Neural cell (in vitro differentiated cells): ENCODE measurements at regions not wholly inside any gene's neighbourhood (a gene's known extent, or its start where the extent isn't known, plus 50 kb on each side); places are given as distances from the start of the nearest gene placed in this dataset.

Experiments
- H2AFZ ChIP-seq: fragments of 200-600, 300-800 bp; sonication (generic), shearing (Covaris generic); 2 replicates; pipeline ENCODE4 v1.6.0; 2014; ENCODE audit warnings: low read depth, mild to moderate bottlenecking, antibody characterized with exemption, low read length, moderate library complexity
- H3F3A ChIP-seq: fragments of 200-600 bp; shearing (Covaris generic); 2 replicates; pipeline ENCODE4 v1.6.1; 2016; ENCODE audit warnings: mild to moderate bottlenecking, moderate library complexity, mixed read lengths, antibody characterized with exemption, low read length; ENCODE audit not compliant: insufficient read depth, poor library complexity, severe bottlenecking
- H3K27ac ChIP-seq: fragments of 200-600, 300-800 bp; sonication (generic), shearing (Covaris generic); 2 replicates; pipeline ENCODE4 v1.5.1; 2014; ENCODE audit warnings: mild to moderate bottlenecking, low read length, moderate library complexity
- H3K27me3 ChIP-seq: fragments of 300-800, 200-600 bp; sonication (generic), shearing (Covaris generic); 2 replicates; pipeline ENCODE4 v1.6.0; 2014; ENCODE audit warnings: mild to moderate bottlenecking, low read depth, low read length, moderate library complexity; ENCODE audit not compliant: insufficient read depth
- H3K36me3 ChIP-seq: fragments of 300-800, 200-600 bp; sonication (generic), shearing (Covaris generic); 2 replicates; pipeline ENCODE4 v1.5.1; 2014; ENCODE audit warnings: mild to moderate bottlenecking, antibody characterized with exemption, low read length, moderate library complexity; ENCODE audit not compliant: insufficient read depth
- H3K4me2 ChIP-seq: fragments of 300-800, 200-600 bp; sonication (generic), shearing (Covaris generic); 2 replicates; pipeline ENCODE4 v1.6.0; 2014; ENCODE audit warnings: mild to moderate bottlenecking, low read length
- H3K4me3 ChIP-seq: fragments of 300-800, 200-600 bp; sonication (generic), shearing (Covaris generic); 2 replicates; pipeline ENCODE4 v1.5.1; 2014; ENCODE audit warnings: mild to moderate bottlenecking, low read length, moderate library complexity
- H3K79me2 ChIP-seq: fragments of 200-600 bp; shearing (Covaris generic); replicated peaks from 2 replicates; pipeline ENCODE4 v1.6.0; 2014; ENCODE audit warnings: mild to moderate bottlenecking, low read length, moderate library complexity; ENCODE audit not compliant: insufficient read depth
- H3K9ac ChIP-seq: fragments of 300-800, 200-600 bp; sonication (generic), shearing (Covaris generic); 2 replicates; pipeline ENCODE4 v1.6.1; 2016; ENCODE audit warnings: mild to moderate bottlenecking, low read length, mixed read lengths
- H3K9me2 ChIP-seq: fragments of 200-600 bp; shearing (Covaris generic); 2 replicates; pipeline ENCODE4 v1.6.1; 2016; ENCODE audit warnings: mild to moderate bottlenecking, low read length, mixed read lengths; ENCODE audit not compliant: insufficient read depth
- H3K9me3 ChIP-seq: fragments of 200-600, 300-800 bp; sonication (generic), shearing (Covaris generic); 2 replicates; pipeline ENCODE4 v1.6.1; 2016; ENCODE audit warnings: mild to moderate bottlenecking, mixed run types, low read length, moderate library complexity, mixed read lengths
- H4K20me1 ChIP-seq: fragments of 200-600 bp; shearing (Covaris generic); 2 replicates; pipeline ENCODE4 v1.6.1; 2016; ENCODE audit warnings: mild to moderate bottlenecking, mixed run types; ENCODE audit not compliant: insufficient read depth
- EP300 ChIP-seq: fragments of 450-650 bp; conservative IDR thresholded peaks from 2 replicates; pipeline ENCODE4 v1.6.1; 2014; ENCODE audit warnings: antibody characterized with exemption, mild to moderate bottlenecking, moderate library complexity; ENCODE audit not compliant: poor library complexity, severe bottlenecking
- EZH2 ChIP-seq: fragments of 200-600, 300-800 bp; shearing (Covaris generic), sonication (generic); IDR thresholded peaks from 2 replicates; pipeline ENCODE4 v1.6.1; 2014; ENCODE audit warnings: antibody characterized with exemption, low read length, borderline replicate concordance, mild to moderate bottlenecking; ENCODE audit not compliant: insufficient read depth, poor library complexity, severe bottlenecking
- MXI1 ChIP-seq: fragments of 450-650 bp; conservative IDR thresholded peaks from 2 replicates; pipeline ENCODE4 v1.6.1; 2014; ENCODE audit warnings: antibody characterized with exemption, mild to moderate bottlenecking; ENCODE audit not compliant: poor library complexity, severe bottlenecking
- POLR2AphosphoS5 ChIP-seq: IDR thresholded peaks from 2 replicates; pipeline ENCODE4 v1.6.1; 2012
- RAD21 ChIP-seq: fragments of 450-650 bp; conservative IDR thresholded peaks from 2 replicates; pipeline ENCODE4 v1.6.1; 2014; ENCODE audit warnings: antibody characterized with exemption, mild to moderate bottlenecking, moderate library complexity
- SMC3 ChIP-seq: fragments of 450-650 bp; conservative IDR thresholded peaks from 2 replicates; pipeline ENCODE4 v1.6.1; 2014; ENCODE audit warnings: antibody characterized with exemption, mild to moderate bottlenecking, moderate library complexity; ENCODE audit not compliant: poor library complexity
- TAF1 ChIP-seq: IDR thresholded peaks from 2 replicates; pipeline ENCODE4 v1.6.1; 2012; ENCODE audit warnings: low read depth
- TF ChIP-seq, protein P1 (sequence below): IDR thresholded peaks from 2 replicates; pipeline ENCODE4 v1.6.1; 2012; ENCODE audit warnings: borderline replicate concordance
- TF ChIP-seq, protein P2 (sequence below): fragments of 450-650 bp; IDR thresholded peaks from 2 replicates; pipeline ENCODE4 v1.5.1; 2014; ENCODE audit warnings: antibody characterized with exemption, mild to moderate bottlenecking, moderate library complexity; ENCODE audit not compliant: poor library complexity, severe bottlenecking

DNA sequence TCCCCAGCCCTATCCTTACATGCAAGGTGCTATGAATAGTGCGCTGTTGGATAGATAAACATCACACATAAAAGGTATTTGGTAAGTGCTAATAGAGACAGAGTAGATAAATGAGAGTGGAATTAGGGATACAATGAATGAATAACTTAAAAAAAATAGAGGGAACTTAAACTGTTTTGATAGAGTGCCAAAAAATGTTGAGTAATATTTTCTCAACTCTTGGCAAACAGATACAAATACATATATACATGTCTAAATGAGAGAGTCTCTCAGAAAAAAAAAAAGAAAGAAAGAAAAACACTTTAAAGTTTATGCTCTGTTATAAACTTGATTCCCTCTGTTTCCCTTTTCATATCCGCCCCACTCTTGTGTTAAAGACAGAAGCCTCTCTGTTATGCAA is 667.4 kb downstream of the ROBO2 start:
- H3K27me3 ChIP-seq, result no peaks in the 10 kb centered on the region
- H3K9ac ChIP-seq, result no peak overlapping the region
- no peak overlapping the region for H2AFZ ChIP-seq
- H3K9me2 ChIP-seq, result no peaks in the 10 kb centered on the region
- no peaks in the 10 kb centered on the region for H4K20me1 ChIP-seq
- H3K4me2 ChIP-seq, result no peak overlapping the region
- H3F3A ChIP-seq, result no peaks in the 10 kb centered on the region
- no peak for TF ChIP-seq SMC3
- TF ChIP-seq TAF1, result no peak
- no peak for TF ChIP-seq EP300
- no peak for TF ChIP-seq RAD21
- TF ChIP-seq, protein P1, sequence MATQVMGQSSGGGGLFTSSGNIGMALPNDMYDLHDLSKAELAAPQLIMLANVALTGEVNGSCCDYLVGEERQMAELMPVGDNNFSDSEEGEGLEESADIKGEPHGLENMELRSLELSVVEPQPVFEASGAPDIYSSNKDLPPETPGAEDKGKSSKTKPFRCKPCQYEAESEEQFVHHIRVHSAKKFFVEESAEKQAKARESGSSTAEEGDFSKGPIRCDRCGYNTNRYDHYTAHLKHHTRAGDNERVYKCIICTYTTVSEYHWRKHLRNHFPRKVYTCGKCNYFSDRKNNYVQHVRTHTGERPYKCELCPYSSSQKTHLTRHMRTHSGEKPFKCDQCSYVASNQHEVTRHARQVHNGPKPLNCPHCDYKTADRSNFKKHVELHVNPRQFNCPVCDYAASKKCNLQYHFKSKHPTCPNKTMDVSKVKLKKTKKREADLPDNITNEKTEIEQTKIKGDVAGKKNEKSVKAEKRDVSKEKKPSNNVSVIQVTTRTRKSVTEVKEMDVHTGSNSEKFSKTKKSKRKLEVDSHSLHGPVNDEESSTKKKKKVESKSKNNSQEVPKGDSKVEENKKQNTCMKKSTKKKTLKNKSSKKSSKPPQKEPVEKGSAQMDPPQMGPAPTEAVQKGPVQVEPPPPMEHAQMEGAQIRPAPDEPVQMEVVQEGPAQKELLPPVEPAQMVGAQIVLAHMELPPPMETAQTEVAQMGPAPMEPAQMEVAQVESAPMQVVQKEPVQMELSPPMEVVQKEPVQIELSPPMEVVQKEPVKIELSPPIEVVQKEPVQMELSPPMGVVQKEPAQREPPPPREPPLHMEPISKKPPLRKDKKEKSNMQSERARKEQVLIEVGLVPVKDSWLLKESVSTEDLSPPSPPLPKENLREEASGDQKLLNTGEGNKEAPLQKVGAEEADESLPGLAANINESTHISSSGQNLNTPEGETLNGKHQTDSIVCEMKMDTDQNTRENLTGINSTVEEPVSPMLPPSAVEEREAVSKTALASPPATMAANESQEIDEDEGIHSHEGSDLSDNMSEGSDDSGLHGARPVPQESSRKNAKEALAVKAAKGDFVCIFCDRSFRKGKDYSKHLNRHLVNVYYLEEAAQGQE, result no peak
- TF ChIP-seq MXI1, result no peak
- no peak for TF ChIP-seq POLR2AphosphoS5
- TF ChIP-seq EZH2, result no peak
- TF ChIP-seq, protein P2, sequence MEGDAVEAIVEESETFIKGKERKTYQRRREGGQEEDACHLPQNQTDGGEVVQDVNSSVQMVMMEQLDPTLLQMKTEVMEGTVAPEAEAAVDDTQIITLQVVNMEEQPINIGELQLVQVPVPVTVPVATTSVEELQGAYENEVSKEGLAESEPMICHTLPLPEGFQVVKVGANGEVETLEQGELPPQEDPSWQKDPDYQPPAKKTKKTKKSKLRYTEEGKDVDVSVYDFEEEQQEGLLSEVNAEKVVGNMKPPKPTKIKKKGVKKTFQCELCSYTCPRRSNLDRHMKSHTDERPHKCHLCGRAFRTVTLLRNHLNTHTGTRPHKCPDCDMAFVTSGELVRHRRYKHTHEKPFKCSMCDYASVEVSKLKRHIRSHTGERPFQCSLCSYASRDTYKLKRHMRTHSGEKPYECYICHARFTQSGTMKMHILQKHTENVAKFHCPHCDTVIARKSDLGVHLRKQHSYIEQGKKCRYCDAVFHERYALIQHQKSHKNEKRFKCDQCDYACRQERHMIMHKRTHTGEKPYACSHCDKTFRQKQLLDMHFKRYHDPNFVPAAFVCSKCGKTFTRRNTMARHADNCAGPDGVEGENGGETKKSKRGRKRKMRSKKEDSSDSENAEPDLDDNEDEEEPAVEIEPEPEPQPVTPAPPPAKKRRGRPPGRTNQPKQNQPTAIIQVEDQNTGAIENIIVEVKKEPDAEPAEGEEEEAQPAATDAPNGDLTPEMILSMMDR, result no peak
- H3K79me2 ChIP-seq, result no peaks in the 10 kb centered on the region
- no peaks in the 10 kb centered on the region for H3K9me3 ChIP-seq
- H3K27ac ChIP-seq, result no peak overlapping the region
- H3K36me3 ChIP-seq, result no peaks in the 10 kb centered on the region
- H3K4me3 ChIP-seq, result no peak overlapping the region

DNA sequence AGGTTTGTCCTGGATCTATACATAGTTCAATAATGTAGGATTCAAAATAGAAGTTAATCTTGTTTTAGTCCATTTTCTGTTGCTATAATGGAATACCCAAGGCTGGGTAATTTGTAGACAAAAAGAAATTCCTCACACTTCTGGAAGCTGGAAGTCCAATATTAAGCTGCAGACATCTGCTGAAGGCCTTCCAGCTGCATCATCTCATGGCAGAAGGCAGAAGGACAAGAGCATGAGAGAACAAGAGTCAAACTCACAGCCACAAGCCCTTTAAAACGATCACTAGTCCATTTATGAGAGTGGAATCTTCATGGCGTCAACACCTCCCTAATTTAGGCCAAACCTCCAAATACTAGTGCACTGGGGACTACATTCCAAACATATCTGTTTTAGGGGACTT is 669.3 kb downstream of the ROBO2 start:
- TF ChIP-seq EP300 (no peak), SMC3 (no peak), EZH2 (no peak), POLR2AphosphoS5 (no peak), TAF1 (no peak), MXI1 (no peak), RAD21 (no peak)
- TF ChIP-seq, protein P1, result no peak
- TF ChIP-seq, protein P2, result no peak
- H3K9me3 ChIP-seq, result no peaks in the 10 kb centered on the region
- no peaks in the 10 kb centered on the region for H3F3A ChIP-seq
- no peaks in the 10 kb centered on the region for H3K9me2 ChIP-seq
- no peaks in the 10 kb centered on the region for H3K27me3 ChIP-seq
- H3K79me2 ChIP-seq, result no peaks in the 10 kb centered on the region
- H3K27ac ChIP-seq, result no peak overlapping the region
- no peaks in the 10 kb centered on the region for H4K20me1 ChIP-seq
- H3K4me2 ChIP-seq, result no peak overlapping the region
- no peak overlapping the region for H3K4me3 ChIP-seq
- no peaks in the 10 kb centered on the region for H3K36me3 ChIP-seq
- H2AFZ ChIP-seq, result no peak overlapping the region
- H3K9ac ChIP-seq, result no peak overlapping the region
